IMR-90 (cell line): ENCODE measurements at regions not wholly inside any gene's neighbourhood (a gene's known extent, or its start where the extent isn't known, plus 50 kb on each side); places are given as distances from the start of the nearest gene placed in this dataset.

ENCODE experiments used
- ATAC-seq: fragments of 200-7000 bp; cut with Tn5 transposase; 2 replicates; pipeline ENCODE4 v1.9.1; 2020; ENCODE audit warnings: low read depth, mild to moderate bottlenecking, moderate library complexity
- BruUV-seq: library from RNA; stranded (reverse); fragments of 400-500 nt; replicated peaks from 2 replicates; lab custom pipeline; 2021; lab: Mats Ljungman, UMichigan
- CTCF ChIA-PET: fragments of 300-600 bp; formaldehyde crosslinking; extraction: SDS; loops from one replicate; lab custom pipeline; 2021; ENCODE audit warnings: antibody characterized with exemption; lab: Yijun Ruan, JAX
- POLR2A ChIA-PET: fragments of 300-600 bp; sonication (Branson Sonifier 250); formaldehyde crosslinking; loops from one replicate; lab custom pipeline; 2022; ENCODE audit warnings: antibody characterized with exemption; ENCODE audit not compliant: unreplicated experiment; lab: Charles Lee
- DNase-seq: peaks from one replicate; pipeline ENCODE4 v3.0.0; 2013
- H2AFZ ChIP-seq: replicated peaks from 2 replicates; pipeline ENCODE3; 2013; ENCODE audit warnings: low read length, mild to moderate bottlenecking; ENCODE audit not compliant: poor library complexity
- H2AK5ac ChIP-seq: 2 replicates; pipeline ENCODE4 v1.6.1; 2013; ENCODE audit warnings: low read depth, low read length, inconsistent platforms
- H2AK9ac ChIP-seq: replicated peaks from 2 replicates; pipeline ENCODE3; 2013; ENCODE audit warnings: mild to moderate bottlenecking, low read depth, low read length, moderate library complexity; ENCODE audit not compliant: poor library complexity
- H2BK120ac ChIP-seq: 2 replicates; pipeline ENCODE4 v1.6.1; 2013; ENCODE audit warnings: low read depth, low read length, inconsistent platforms
- H2BK15ac ChIP-seq: 3 replicates; pipeline ENCODE4 v1.6.1; 2013; ENCODE audit warnings: low read depth, low read length, inconsistent platforms
- H2BK20ac ChIP-seq: 2 replicates; pipeline ENCODE4 v1.6.1; 2013; ENCODE audit warnings: low read depth, mild to moderate bottlenecking, inconsistent platforms, low read length, moderate library complexity
- H2BK5ac ChIP-seq: 2 replicates; pipeline ENCODE4 v1.6.1; 2013; ENCODE audit warnings: mild to moderate bottlenecking, low read depth, low read length, inconsistent platforms; ENCODE audit not compliant: poor library complexity, severe bottlenecking
- H3K14ac ChIP-seq: replicated peaks from 2 replicates; pipeline ENCODE4 v1.6.1; 2013; ENCODE audit warnings: low read depth, low read length, inconsistent platforms
- H3K18ac ChIP-seq: 2 replicates; pipeline ENCODE4 v1.6.1; 2013; ENCODE audit warnings: low read depth, low read length, control low read depth
- H3K23ac ChIP-seq: 2 replicates; pipeline ENCODE4 v1.6.1; 2013; ENCODE audit warnings: low read depth, low read length, inconsistent platforms
- H3K27ac ChIP-seq: 2 replicates; pipeline ENCODE4 v1.5.1; 2013; ENCODE audit warnings: mild to moderate bottlenecking, control low read depth, low read length; ENCODE audit not compliant: insufficient read depth
- H3K27me3 ChIP-seq: 2 replicates; pipeline ENCODE4 v1.6.1; 2013; ENCODE audit warnings: low read length; ENCODE audit not compliant: control insufficient read depth, insufficient read depth
- H3K36me3 ChIP-seq: 2 replicates; pipeline ENCODE4 v1.6.1; 2013; ENCODE audit warnings: low read length, mixed read lengths; ENCODE audit not compliant: control insufficient read depth, insufficient read depth
- H3K4ac ChIP-seq: 2 replicates; pipeline ENCODE4 v1.6.1; 2013; ENCODE audit warnings: low read depth, low read length, inconsistent platforms
- H3K4me1 ChIP-seq: 2 replicates; pipeline ENCODE4 v1.6.1; 2013; ENCODE audit warnings: low read length, mixed read lengths; ENCODE audit not compliant: control insufficient read depth, insufficient read depth
- H3K4me2 ChIP-seq: 2 replicates; pipeline ENCODE4 v1.6.1; 2013; ENCODE audit warnings: low read depth, mild to moderate bottlenecking, control low read depth, low read length, moderate library complexity
- H3K4me3 ChIP-seq: 2 replicates; pipeline ENCODE4 v1.5.1; 2013; ENCODE audit warnings: low read depth, mild to moderate bottlenecking, control low read depth, low read length, moderate library complexity; ENCODE audit not compliant: insufficient read depth
- H3K56ac ChIP-seq: 2 replicates; pipeline ENCODE4 v1.6.1; 2013; ENCODE audit warnings: low read length, inconsistent platforms; ENCODE audit not compliant: insufficient read depth; ENCODE audit errors: extremely low read depth
- H3K79me1 ChIP-seq, 2 experiments: 2 replicates each; pipeline ENCODE4 v1.6.1; 2013; ENCODE audit warnings: low read length in 2 of 2, inconsistent platforms in 1 of 2, low read depth in 1 of 2
- H3K9ac ChIP-seq: 2 replicates; pipeline ENCODE4 v1.6.1; 2013; ENCODE audit warnings: low read depth, low read length, control low read depth
- H3K9me1 ChIP-seq: 2 replicates; pipeline ENCODE4 v1.6.1; 2013; ENCODE audit warnings: low read length, inconsistent platforms; ENCODE audit not compliant: insufficient read depth
- H3K9me3 ChIP-seq: 2 replicates; pipeline ENCODE4 v1.6.1; 2013; ENCODE audit warnings: low read length; ENCODE audit not compliant: control insufficient read depth, insufficient read depth
- H4K20me1 ChIP-seq: 2 replicates; pipeline ENCODE4 v1.6.1; 2013; ENCODE audit warnings: low read length, inconsistent platforms; ENCODE audit not compliant: insufficient read depth
- H4K5ac ChIP-seq: 2 replicates; pipeline ENCODE4 v1.6.1; 2013; ENCODE audit warnings: mild to moderate bottlenecking, low read depth, low read length, control low read depth
- H4K8ac ChIP-seq, 2 experiments: 2 replicates each; pipeline ENCODE4 v1.6.1; 2013; ENCODE audit warnings: low read depth in 2 of 2, low read length in 2 of 2, control low read depth in 1 of 2, inconsistent platforms in 1 of 2
- H4K91ac ChIP-seq: 2 replicates; pipeline ENCODE4 v1.6.1; 2013; ENCODE audit warnings: low read depth, low read length, inconsistent platforms; ENCODE audit not compliant: insufficient read depth
- RCOR1 ChIP-seq: IDR thresholded peaks from 2 replicates; pipeline ENCODE4 v1.6.1; 2012; ENCODE audit warnings: mild to moderate bottlenecking, low read length, improper control_type of control experiment; ENCODE audit not compliant: insufficient replicate concordance
- WGBS, 2 experiments: methylation state at CpG; one replicate each; pipeline versions ENCODE4 v1.1.5 to v1.1.7; 2013; ENCODE audit warnings: missing lambda C conversion rate in 2 of 2; ENCODE audit not compliant: insufficient read length in 1 of 2; ENCODE audit errors: extremely low coverage in 2 of 2; 5-methylcytosine and 5-hydroxymethylcytosine counted together
- dilution Hi-C: fragments of 300-500 bp; cut with HindIII; formaldehyde crosslinking; loops from one replicate; pipeline ENCODE4 v1.14.3; 2018; ENCODE audit warnings: low sequenced_read_pairs; ENCODE audit not compliant: unreplicated experiment
- in situ Hi-C: fragments of 300-500 bp; cut with MboI; formaldehyde crosslinking; loops from 3 replicates; pipeline ENCODE4 v1.14.3; 2019; ENCODE audit warnings: low sequenced_read_pairs, inconsistent platforms, mixed read lengths
- intact Hi-C: fragments of 100-400 bp; cut with micrococcal nuclease; formaldehyde crosslinking; loops from 2 replicates; pipeline ENCODE4 v1.10.0; 2022
- TF ChIP-seq, protein P1 (sequence below): conservative IDR thresholded peaks from 2 replicates; pipeline ENCODE4 v1.5.1; 2012; ENCODE audit warnings: mild to moderate bottlenecking, low read depth, low read length, improper control_type of control experiment

DNA sequence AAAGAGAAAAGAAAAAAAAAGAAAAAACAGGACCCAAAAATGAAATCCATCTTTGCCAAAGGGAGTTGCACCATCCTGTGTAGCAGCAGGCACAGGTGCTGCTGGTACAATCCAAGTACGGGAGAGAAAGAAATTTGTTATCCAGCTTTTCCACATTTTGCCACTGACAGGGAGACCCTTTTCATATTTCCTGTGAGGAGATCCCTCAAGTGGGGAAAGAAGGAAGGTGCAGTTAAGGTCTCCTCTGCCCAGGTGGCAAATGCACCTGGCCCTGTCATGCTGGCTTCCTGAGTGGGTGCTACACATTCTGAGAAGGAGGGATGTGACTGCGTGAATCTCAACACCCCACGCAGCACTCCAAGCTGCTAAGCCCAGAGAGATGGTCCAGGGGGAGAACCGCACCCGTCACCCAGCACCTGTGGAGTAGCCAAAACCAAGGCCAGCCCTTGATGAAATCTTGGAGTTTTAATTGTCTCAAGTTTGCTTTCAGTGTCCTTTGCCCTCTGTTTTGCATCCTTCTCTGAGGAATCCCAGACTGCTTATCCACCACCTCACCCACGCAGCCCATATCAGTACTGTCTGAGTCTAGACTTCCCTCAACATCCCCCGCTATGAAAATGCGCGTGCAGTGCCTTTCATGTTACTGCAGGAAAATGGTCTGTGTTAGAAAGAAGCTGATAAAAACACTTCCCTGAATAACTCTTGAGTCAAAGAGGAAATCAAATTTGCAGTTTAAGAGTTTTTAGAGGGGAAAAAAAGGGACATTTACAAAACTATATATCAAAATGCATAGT lies 141.9 kb upstream of the THBS1 start:
- Histone ChIP-seq H3K27me3 (no peaks in the 10 kb centered on the region), H3K4me2 (no peak overlapping the region), H3K27ac (no peak overlapping the region), H3K14ac (no peak overlapping the region), H3K18ac (no peak overlapping the region), H2BK5ac (no peak overlapping the region), H4K5ac (no peak overlapping the region), H3K9me3 (no peaks in the 10 kb centered on the region), H2BK120ac (no peak overlapping the region), H3K36me3 (no peaks in the 10 kb centered on the region), H2AK5ac (no peak overlapping the region), H3K56ac (no peak overlapping the region), H3K4me1 (peaks cover 2% of the 10 kb centered on the region; the same call in 1 of the 2 replicates), H4K91ac (no peak overlapping the region), H3K9ac (no peak overlapping the region), H2BK20ac (no peak overlapping the region), H4K20me1 (no peaks in the 10 kb centered on the region), H3K79me1 (no peaks in the 10 kb centered on the region), H2AK9ac (no peak overlapping the region), H4K8ac (no peak overlapping the region), H3K9me1 (no peaks in the 10 kb centered on the region), H3K23ac (no peak overlapping the region), H2BK15ac (no peak overlapping the region), H3K4me3 (no peak overlapping the region), H3K4ac (no peak overlapping the region), H2AFZ (peak overlapping the region; percentile 18)
- 83% methylated on average over 2 of the region's 9 CpGs; no CpG with 5 or more reads in 1 of the 2 experiments for WGBS, 2 experiments
- no TSS peak for BruUV-seq
- intact Hi-C loops: no loop called here
- POLR2A ChIA-PET: no interaction called here
- CTCF ChIA-PET: no interaction called here
- dilution Hi-C loops: no loop called here
- in situ Hi-C loops: no loop called here
- TF ChIP-seq RCOR1: no peak
- TF ChIP-seq, protein P1, sequence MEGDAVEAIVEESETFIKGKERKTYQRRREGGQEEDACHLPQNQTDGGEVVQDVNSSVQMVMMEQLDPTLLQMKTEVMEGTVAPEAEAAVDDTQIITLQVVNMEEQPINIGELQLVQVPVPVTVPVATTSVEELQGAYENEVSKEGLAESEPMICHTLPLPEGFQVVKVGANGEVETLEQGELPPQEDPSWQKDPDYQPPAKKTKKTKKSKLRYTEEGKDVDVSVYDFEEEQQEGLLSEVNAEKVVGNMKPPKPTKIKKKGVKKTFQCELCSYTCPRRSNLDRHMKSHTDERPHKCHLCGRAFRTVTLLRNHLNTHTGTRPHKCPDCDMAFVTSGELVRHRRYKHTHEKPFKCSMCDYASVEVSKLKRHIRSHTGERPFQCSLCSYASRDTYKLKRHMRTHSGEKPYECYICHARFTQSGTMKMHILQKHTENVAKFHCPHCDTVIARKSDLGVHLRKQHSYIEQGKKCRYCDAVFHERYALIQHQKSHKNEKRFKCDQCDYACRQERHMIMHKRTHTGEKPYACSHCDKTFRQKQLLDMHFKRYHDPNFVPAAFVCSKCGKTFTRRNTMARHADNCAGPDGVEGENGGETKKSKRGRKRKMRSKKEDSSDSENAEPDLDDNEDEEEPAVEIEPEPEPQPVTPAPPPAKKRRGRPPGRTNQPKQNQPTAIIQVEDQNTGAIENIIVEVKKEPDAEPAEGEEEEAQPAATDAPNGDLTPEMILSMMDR: peak; percentile 9; the same call in 1 of the 2 replicates
- ATAC-seq: no peak
- peak; percentile 40 for DNase-seq
